Lung (tissue), 11 donors: ENCODE measurements at regions not wholly inside any gene's neighbourhood (a gene's known extent, or its start where the extent isn't known, plus 50 kb on each side); places are given as distances from the start of the nearest gene placed in this dataset.

Experiments used
- ATAC-seq: fragments of 200-7000 bp; cut with Tn5 transposase; one replicate; pipeline ENCODE4 v1.9.1; 2020; ENCODE audit warnings: moderate number of reproducible peaks; ENCODE audit not compliant: insufficient read depth, low FRiP score
- DNase-seq, 3 donors: peaks; one replicate each; pipeline ENCODE4 v3.0.0-alpha.2; 2013 to 2017
- H3K27ac ChIP-seq, 2 donors: one replicate each; pipeline ENCODE4 v1.5.1; 2013; ENCODE audit warnings: mild to moderate bottlenecking in 2 of 2, moderate library complexity in 2 of 2, control low read depth in 1 of 2, inconsistent platforms in 1 of 2, low read depth in 1 of 2, low read length in 1 of 2
- H3K27me3 ChIP-seq, 3 donors: one replicate each; pipeline ENCODE4 v1.5.1; 2013; ENCODE audit warnings: low read length in 2 of 3; ENCODE audit not compliant: control insufficient read depth in 3 of 3, insufficient read depth in 3 of 3
- H3K36me3 ChIP-seq, 4 donors: one replicate each; pipeline ENCODE4 v1.5.1; 2013; ENCODE audit warnings: low read length in 4 of 4, mild to moderate bottlenecking in 1 of 4, moderate library complexity in 1 of 4; ENCODE audit not compliant: control insufficient read depth in 4 of 4, insufficient read depth in 4 of 4
- H3K4me1 ChIP-seq, 5 donors: one replicate each; pipeline ENCODE4 v1.5.1; 2013; ENCODE audit warnings: low read length in 5 of 5, mild to moderate bottlenecking in 2 of 5, moderate library complexity in 1 of 5; ENCODE audit not compliant: control insufficient read depth in 5 of 5, insufficient read depth in 5 of 5
- H3K4me3 ChIP-seq: one replicate; pipeline ENCODE4 v1.5.1; 2013; ENCODE audit warnings: mild to moderate bottlenecking, control low read depth, moderate library complexity
- H3K9ac ChIP-seq, 2 donors: one replicate each; pipeline ENCODE4 v1.5.1; 2013; ENCODE audit warnings: low read length in 2 of 2, control low read depth in 1 of 2; ENCODE audit not compliant: insufficient read depth in 1 of 2
- H3K9me3 ChIP-seq, 4 donors: one replicate each; pipeline ENCODE4 v1.5.1; 2013; ENCODE audit warnings: low read length in 3 of 4, mild to moderate bottlenecking in 1 of 4, moderate library complexity in 1 of 4; ENCODE audit not compliant: control insufficient read depth in 4 of 4, insufficient read depth in 3 of 4
- CTCF ChIP-seq: IDR thresholded peaks from 2 replicates; pipeline ENCODE4 v1.5.1; 2012; ENCODE audit warnings: mild to moderate bottlenecking; ENCODE audit errors: control extremely low read depth, extremely low read depth
- WGBS, 2 donors: extraction: QIAGEN DNeasy Blood & Tissue Kit; methylation state at CpG; one replicate each; pipeline ENCODE4 v1.1.7; 2013; 5-methylcytosine and 5-hydroxymethylcytosine counted together
- donor health status: control.
- donor health status: control.
- donor health status: Bipolar disorder and iron deficiency.
- donor health status: healthy.
- donor health status: DM: yes; HTN: yes; CAD: no.

- no peaks in the 10 kb centered on the region for H3K9me3 ChIP-seq
- no peak overlapping the region for H3K4me3 ChIP-seq
- DNase-seq, result peak in 2 of 3 donors; percentile 48 to 69
- WGBS, 2 donors, result 66 to 68% methylated on average over 3 of the region's 3 CpGs
- no peaks in the 10 kb centered on the region for H3K36me3 ChIP-seq
- H3K27me3 ChIP-seq, result no peaks in the 10 kb centered on the region
- no peak overlapping the region for H3K9ac ChIP-seq
- no peak for TF ChIP-seq CTCF
- H3K27ac ChIP-seq, result no peak overlapping the region
- H3K4me1 ChIP-seq, result peaks cover 0 to 10% (median 0%) of the 10 kb centered on the region in 5 donors
- ATAC-seq, result no peak
These were observed 62.8 kb upstream of the DOCK9 start for GRCh38 chr13:99040536-99041131.

GRCh38 chr13:99041337-99041736 is 63.5 kb upstream of the DOCK9 start:
- Histone ChIP-seq H3K27ac (no peak overlapping the region), H3K27me3 (no peaks in the 10 kb centered on the region), H3K4me1 (peaks cover 0 to 13% (median 0%) of the 10 kb centered on the region in 5 donors), H3K9me3 (no peaks in the 10 kb centered on the region), H3K36me3 (no peaks in the 10 kb centered on the region), H3K4me3 (no peak overlapping the region), H3K9ac (no peak overlapping the region)
- WGBS, 2 donors, result 59 to 84% methylated on average over 1 of the region's 1 CpG
- no peak for ATAC-seq
- no peak for DNase-seq
- no peak for TF ChIP-seq CTCF

GRCh38 chr13:99041788-99042187 is 63.9 kb upstream of the DOCK9 start:
- no peaks in the 10 kb centered on the region for H3K27me3 ChIP-seq
- no peak overlapping the region for H3K9ac ChIP-seq
- no peak for TF ChIP-seq CTCF
- no peaks in the 10 kb centered on the region for H3K9me3 ChIP-seq
- DNase-seq (no peak), ATAC-seq (no peak)
- H3K27ac ChIP-seq, result no peak overlapping the region
- peaks cover 0 to 14% (median 3%) of the 10 kb centered on the region in 5 donors for H3K4me1 ChIP-seq
- H3K36me3 ChIP-seq, result no peaks in the 10 kb centered on the region
- WGBS, 2 donors, result 88 to 90% methylated on average over 5 of the region's 5 CpGs
- H3K4me3 ChIP-seq, result no peak overlapping the region
